NT2/D1 (cell line): ENCODE measurements at regions not wholly inside any gene's neighbourhood (a gene's known extent, or its start where the extent isn't known, plus 50 kb on each side); places are given as distances from the start of the nearest gene placed in this dataset.

Experiments
- DNase-seq: peaks from one replicate; pipeline ENCODE4 v3.0.0-alpha.2; 2011; ENCODE audit warnings: low read depth, low spot score
- H3K27me3 ChIP-seq: 2 replicates; pipeline ENCODE4 v1.6.0; 2011; ENCODE audit warnings: mild to moderate bottlenecking; ENCODE audit not compliant: insufficient read length, insufficient read depth
- H3K36me3 ChIP-seq: 2 replicates; pipeline ENCODE4 v1.6.1; 2011; ENCODE audit warnings: mild to moderate bottlenecking, low read length, mixed read lengths; ENCODE audit not compliant: insufficient read depth, insufficient read length
- H3K4me1 ChIP-seq: 2 replicates; pipeline ENCODE4 v1.5.1; 2011; ENCODE audit not compliant: insufficient read depth, insufficient read length
- H3K4me3 ChIP-seq: 2 replicates; pipeline ENCODE4 v1.5.1; 2011; ENCODE audit warnings: low read depth; ENCODE audit not compliant: insufficient read length
- H3K9ac ChIP-seq: 2 replicates; pipeline ENCODE4 v1.6.0; 2011; ENCODE audit warnings: low read depth; ENCODE audit not compliant: insufficient read length
- H3K9me3 ChIP-seq: 2 replicates; pipeline ENCODE4 v1.5.1; 2011; ENCODE audit warnings: mild to moderate bottlenecking, low read length; ENCODE audit not compliant: insufficient read depth
- SUZ12 ChIP-seq: IDR thresholded peaks from 2 replicates; pipeline ENCODE4 v1.6.1; 2011; ENCODE audit not compliant: insufficient read length, insufficient read depth; ENCODE audit errors: extremely low read depth
- YY1 ChIP-seq: IDR thresholded peaks from 2 replicates; pipeline ENCODE4 v1.6.1; 2011; ENCODE audit not compliant: insufficient read length, insufficient read depth
- ZNF274 ChIP-seq: IDR thresholded peaks from 2 replicates; pipeline ENCODE4 v1.6.1; 2011; ENCODE audit warnings: mild to moderate bottlenecking, low read depth, low read length

- no peak overlapping the region for H3K9ac ChIP-seq
- no peaks in the 10 kb centered on the region for H3K4me1 ChIP-seq
- TF ChIP-seq SUZ12 (no peak), ZNF274 (no peak), YY1 (no peak)
- no peaks in the 10 kb centered on the region for H3K27me3 ChIP-seq
- DNase-seq: no peak
- H3K4me3 ChIP-seq: no peak overlapping the region
- H3K36me3 ChIP-seq: no peaks in the 10 kb centered on the region
- H3K9me3 ChIP-seq: no peaks in the 10 kb centered on the region; the same call in 1 of the 2 replicates
Measured at GRCh38 chr7:157483515-157483914, 146.7 kb downstream of the DNAJB6 start.

GRCh38 chr7:157483971-157484410 lies 147.2 kb downstream of the DNAJB6 start:
- Histone ChIP-seq H3K36me3 (no peaks in the 10 kb centered on the region), H3K4me3 (no peak overlapping the region), H3K9me3 (no peaks in the 10 kb centered on the region; the same call in 1 of the 2 replicates), H3K4me1 (no peaks in the 10 kb centered on the region), H3K9ac (no peak overlapping the region), H3K27me3 (no peaks in the 10 kb centered on the region)
- TF ChIP-seq ZNF274 (no peak), SUZ12 (no peak)
- DNase-seq: no peak

GRCh38 chr7:157484411-157485081 lies 147.7 kb downstream of the DNAJB6 start:
- Histone ChIP-seq H3K9me3 (no peaks in the 10 kb centered on the region; the same call in 1 of the 2 replicates), H3K4me1 (no peaks in the 10 kb centered on the region), H3K9ac (no peak overlapping the region), H3K27me3 (no peaks in the 10 kb centered on the region), H3K36me3 (no peaks in the 10 kb centered on the region), H3K4me3 (no peak overlapping the region)
- TF ChIP-seq ZNF274: no peak
- no peak for TF ChIP-seq SUZ12
- TF ChIP-seq YY1: no peak
- no peak for DNase-seq

- no peak overlapping the region for H3K4me3 ChIP-seq
- H3K9ac ChIP-seq: no peak overlapping the region
- TF ChIP-seq YY1 (no peak), SUZ12 (no peak), ZNF274 (no peak)
- no peaks in the 10 kb centered on the region for H3K4me1 ChIP-seq
- no peaks in the 10 kb centered on the region for H3K36me3 ChIP-seq
- no peaks in the 10 kb centered on the region for H3K27me3 ChIP-seq
- H3K9me3 ChIP-seq: no peaks in the 10 kb centered on the region; the same call in 1 of the 2 replicates
- no peak for DNase-seq
Measured at GRCh38 chr7:157485361-157485831, 148.6 kb downstream of the DNAJB6 start.

- DNase-seq: no peak
- no peaks in the 10 kb centered on the region for H3K27me3 ChIP-seq
- H3K4me1 ChIP-seq: no peaks in the 10 kb centered on the region
- H3K9ac ChIP-seq: no peak overlapping the region
- H3K36me3 ChIP-seq: no peaks in the 10 kb centered on the region
- TF ChIP-seq YY1 (no peak), SUZ12 (no peak), ZNF274 (no peak)
- no peak overlapping the region for H3K4me3 ChIP-seq
- H3K9me3 ChIP-seq: peaks cover 7% of the 10 kb centered on the region; the same call in 1 of the 2 replicates
Measured at GRCh38 chr7:157486007-157486755, 149.4 kb downstream of the DNAJB6 start.

GRCh38 chr7:157487046-157487770 lies 150.4 kb downstream of the DNAJB6 start:
- DNase-seq: no peak
- H3K9ac ChIP-seq: no peak overlapping the region
- H3K4me1 ChIP-seq: no peaks in the 10 kb centered on the region
- H3K4me3 ChIP-seq: no peak overlapping the region
- H3K9me3 ChIP-seq: peaks cover 11% of the 10 kb centered on the region; the same call in 1 of the 2 replicates
- TF ChIP-seq SUZ12: no peak
- TF ChIP-seq YY1: no peak
- no peak for TF ChIP-seq ZNF274
- no peaks in the 10 kb centered on the region for H3K27me3 ChIP-seq
- no peaks in the 10 kb centered on the region for H3K36me3 ChIP-seq
